ENCODE measurements at regions not wholly inside any gene's neighbourhood (a gene's known extent, or its start where the extent isn't known, plus 50 kb on each side); places are given as distances from the start of the nearest gene placed in this dataset.

DNA sequence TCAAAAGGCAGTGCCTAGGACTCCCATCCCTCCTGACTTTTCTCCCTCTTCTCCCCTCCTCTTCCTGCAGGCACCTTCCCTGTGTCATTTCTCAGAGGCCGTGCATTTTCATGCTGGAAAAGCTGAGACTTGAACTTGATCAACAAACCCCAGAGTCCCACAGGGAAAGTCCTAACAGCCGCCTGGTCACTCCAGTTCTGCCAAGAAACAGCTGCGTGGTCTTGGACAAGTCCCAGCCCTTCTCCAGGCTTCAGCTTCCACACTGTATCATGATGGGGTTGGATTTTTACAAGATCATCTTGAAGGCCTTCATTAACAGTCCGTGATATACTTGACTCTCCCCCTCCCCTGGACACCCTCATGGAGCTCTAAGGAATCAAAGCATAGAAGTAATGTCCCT is 366.0 kb downstream of the BCOR start:
- POLR2A ChIA-PET: no interaction called here
- Histone ChIP-seq H3K27me3 (ENCODE audit: control insufficient read depth, insufficient read depth, low read length) (no peaks in the 10 kb centered on the region), H3K4me3 (ENCODE audit: low read depth, low read length) (no peak overlapping the region), H3K36me3 (ENCODE audit: control insufficient read depth, insufficient read depth, low read length) (no peaks in the 10 kb centered on the region)
- TF ChIP-seq, protein P1, sequence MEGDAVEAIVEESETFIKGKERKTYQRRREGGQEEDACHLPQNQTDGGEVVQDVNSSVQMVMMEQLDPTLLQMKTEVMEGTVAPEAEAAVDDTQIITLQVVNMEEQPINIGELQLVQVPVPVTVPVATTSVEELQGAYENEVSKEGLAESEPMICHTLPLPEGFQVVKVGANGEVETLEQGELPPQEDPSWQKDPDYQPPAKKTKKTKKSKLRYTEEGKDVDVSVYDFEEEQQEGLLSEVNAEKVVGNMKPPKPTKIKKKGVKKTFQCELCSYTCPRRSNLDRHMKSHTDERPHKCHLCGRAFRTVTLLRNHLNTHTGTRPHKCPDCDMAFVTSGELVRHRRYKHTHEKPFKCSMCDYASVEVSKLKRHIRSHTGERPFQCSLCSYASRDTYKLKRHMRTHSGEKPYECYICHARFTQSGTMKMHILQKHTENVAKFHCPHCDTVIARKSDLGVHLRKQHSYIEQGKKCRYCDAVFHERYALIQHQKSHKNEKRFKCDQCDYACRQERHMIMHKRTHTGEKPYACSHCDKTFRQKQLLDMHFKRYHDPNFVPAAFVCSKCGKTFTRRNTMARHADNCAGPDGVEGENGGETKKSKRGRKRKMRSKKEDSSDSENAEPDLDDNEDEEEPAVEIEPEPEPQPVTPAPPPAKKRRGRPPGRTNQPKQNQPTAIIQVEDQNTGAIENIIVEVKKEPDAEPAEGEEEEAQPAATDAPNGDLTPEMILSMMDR (IDR thresholded peaks at IDR 0.05; ENCODE audit: insufficient read depth, low read depth, low read length): no peak
- CTCF ChIA-PET: interaction anchor here (0.7 to 1.4 kb wide), 3 partner anchors 9 to 437 kb away, joined by 3 to 5 read pairs (median 4); no protein-coding TSS in a partner anchor
- DNase-seq (ENCODE audit: low read depth): no peak

DNA sequence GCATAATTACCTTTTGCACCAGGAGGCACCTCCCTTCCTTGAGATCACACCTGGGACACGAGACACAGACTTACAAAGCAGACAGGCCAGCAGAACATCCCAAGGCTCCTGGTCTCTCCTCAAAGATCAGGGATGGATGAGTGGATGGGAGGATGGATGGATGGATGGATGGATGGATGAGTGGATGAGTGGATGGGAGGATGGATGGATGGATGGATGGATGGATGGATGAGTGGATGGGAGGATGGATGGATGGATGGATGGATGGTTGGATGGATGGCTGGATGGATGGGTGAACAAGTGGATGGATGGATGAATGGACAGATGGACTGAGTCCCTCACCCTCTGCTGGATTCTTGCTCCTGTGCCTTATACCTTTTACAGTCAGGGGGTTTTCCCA is 364.0 kb downstream of the BCOR start:
- DNase-seq (ENCODE audit: low read depth): no peak
- TF ChIP-seq, protein P1 (IDR thresholded peaks at IDR 0.05; ENCODE audit: insufficient read depth, low read depth, low read length): no peak
- POLR2A ChIA-PET: no interaction called here
- CTCF ChIA-PET: no interaction called here
- H3K27me3 ChIP-seq (ENCODE audit: control insufficient read depth, insufficient read depth, low read length): no peaks in the 10 kb centered on the region
- no peaks in the 10 kb centered on the region for H3K36me3 ChIP-seq (ENCODE audit: control insufficient read depth, insufficient read depth, low read length)
- no peak overlapping the region for H3K4me3 ChIP-seq (ENCODE audit: low read depth, low read length)

DNA sequence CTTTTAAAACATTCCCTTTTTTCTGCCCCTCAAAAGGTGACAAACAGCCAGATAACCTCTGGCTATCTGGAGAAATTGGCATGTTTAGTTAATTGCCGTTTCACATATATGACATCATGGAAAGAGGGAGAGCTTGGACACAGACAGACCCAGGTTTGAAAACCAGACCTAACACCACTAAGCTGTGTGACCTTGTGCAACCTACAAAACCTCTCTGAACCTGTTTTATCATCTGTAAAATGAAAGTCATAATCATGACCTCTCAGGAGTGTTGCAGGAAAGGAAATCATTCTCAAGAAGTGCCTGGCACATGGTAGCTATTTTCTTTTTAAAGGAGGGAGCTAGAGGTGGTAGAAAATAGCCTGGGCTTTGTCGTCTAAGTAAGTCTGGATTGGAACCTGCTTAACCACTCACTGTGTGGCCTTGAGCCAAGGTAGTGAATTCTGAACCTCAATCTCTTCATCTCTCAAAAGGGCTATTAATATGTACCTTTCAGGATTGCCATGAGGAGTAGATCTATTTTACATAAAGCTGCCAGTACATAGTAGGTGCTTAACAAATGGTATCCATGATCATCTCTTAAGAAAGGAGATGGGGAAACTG is 363.5 kb downstream of the BCOR start:
- no peak overlapping the region for H3K4me3 ChIP-seq (ENCODE audit: low read depth, low read length)
- TF ChIP-seq, protein P1 (IDR thresholded peaks at IDR 0.05; ENCODE audit: insufficient read depth, low read depth, low read length): no peak
- CTCF ChIA-PET: no interaction called here
- no peaks in the 10 kb centered on the region for H3K36me3 ChIP-seq (ENCODE audit: control insufficient read depth, insufficient read depth, low read length)
- POLR2A ChIA-PET: no interaction called here
- no peak for DNase-seq (ENCODE audit: low read depth)
- H3K27me3 ChIP-seq (ENCODE audit: control insufficient read depth, insufficient read depth, low read length): no peaks in the 10 kb centered on the region

DNA sequence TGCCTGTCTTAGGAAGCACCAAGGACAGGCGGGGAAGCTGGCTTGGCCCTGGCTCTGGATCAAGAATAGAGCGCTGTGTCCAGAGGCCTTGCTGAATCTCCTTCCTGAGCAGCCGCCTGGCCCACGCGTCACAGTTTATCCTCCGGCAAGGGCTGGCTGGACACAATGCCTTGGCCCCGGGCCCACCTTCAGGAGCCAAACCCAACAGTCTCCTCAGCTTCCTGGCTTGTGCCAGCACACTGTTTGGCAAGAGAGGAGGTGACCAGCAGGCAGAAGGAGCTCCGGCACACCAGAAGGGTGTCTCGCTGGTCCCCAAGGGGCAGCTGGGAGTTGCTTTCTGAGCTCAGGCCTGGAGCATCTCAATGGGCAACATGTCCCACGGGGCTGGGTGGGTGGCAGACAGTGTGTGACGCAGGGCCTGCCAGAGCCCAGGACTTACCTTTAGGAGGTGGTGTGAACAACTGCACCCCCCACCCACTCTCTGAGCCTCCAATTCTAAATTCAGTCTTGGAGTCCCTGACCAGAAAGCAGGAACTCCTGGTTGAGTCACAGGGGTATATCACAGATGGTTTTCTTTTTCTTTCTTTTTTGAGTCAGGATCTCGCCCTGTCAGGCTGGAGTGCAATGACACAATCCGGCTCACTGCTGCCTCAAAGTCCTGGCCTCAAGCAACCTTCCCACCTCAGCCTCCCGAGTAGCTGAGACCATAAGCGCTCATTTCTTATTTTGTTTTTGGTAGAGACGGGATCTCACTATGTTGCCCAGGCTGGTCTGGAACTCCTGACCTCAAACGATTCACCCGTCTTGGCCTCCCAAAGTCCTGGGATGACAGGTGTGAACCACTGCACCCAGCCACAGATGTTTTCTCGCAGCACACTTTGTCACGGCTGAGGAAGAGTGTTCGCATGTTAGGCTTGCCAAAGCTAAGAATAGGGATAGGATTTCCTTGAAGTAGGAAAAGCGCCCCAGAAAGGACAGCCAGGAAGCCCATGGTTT is 361.2 kb downstream of the BCOR start:
- CTCF ChIA-PET: interaction anchor here (1.0 kb wide), 1 partner anchor 36 kb away, joined by 3 read pairs; no protein-coding TSS in a partner anchor
- H3K27me3 ChIP-seq (ENCODE audit: control insufficient read depth, insufficient read depth, low read length): no peaks in the 10 kb centered on the region
- TF ChIP-seq, protein P1 (IDR thresholded peaks at IDR 0.05; ENCODE audit: insufficient read depth, low read depth, low read length): no peak
- POLR2A ChIA-PET: no interaction called here
- H3K4me3 ChIP-seq (ENCODE audit: low read depth, low read length): no peak overlapping the region
- no peaks in the 10 kb centered on the region for H3K36me3 ChIP-seq (ENCODE audit: control insufficient read depth, insufficient read depth, low read length)
- DNase-seq (ENCODE audit: low read depth): no peak

DNA sequence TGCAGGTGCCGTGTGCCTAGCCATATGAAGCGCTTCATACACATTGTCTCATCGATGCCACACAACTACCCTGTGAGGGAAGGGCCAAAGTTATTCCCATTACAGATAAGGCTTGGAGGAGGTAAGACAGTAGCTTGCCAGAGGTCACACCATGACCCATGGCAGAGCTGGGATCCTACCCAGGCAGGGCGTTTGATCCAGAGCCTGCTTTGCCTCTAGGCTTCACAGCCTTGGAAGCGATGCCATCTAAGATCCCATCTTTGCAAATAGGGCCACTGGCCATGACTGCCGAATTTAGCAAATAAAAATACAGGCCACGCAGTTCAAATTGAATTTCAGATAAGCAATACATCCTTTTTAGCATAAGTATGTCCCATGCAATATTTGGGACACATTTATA is 358.2 kb downstream of the BCOR start:
- TF ChIP-seq, protein P1 (IDR thresholded peaks at IDR 0.05; ENCODE audit: insufficient read depth, low read depth, low read length): no peak
- H3K4me3 ChIP-seq (ENCODE audit: low read depth, low read length): no peak overlapping the region
- ChIA-PET POLR2A (no interaction called here), CTCF (no interaction called here)
- no peaks in the 10 kb centered on the region for H3K27me3 ChIP-seq (ENCODE audit: control insufficient read depth, insufficient read depth, low read length)
- no peak for DNase-seq (ENCODE audit: low read depth)
- H3K36me3 ChIP-seq (ENCODE audit: control insufficient read depth, insufficient read depth, low read length): no peaks in the 10 kb centered on the region

Data from BJ (cell line).